DND-41 (cell line): ENCODE measurements at regions not wholly inside any gene's neighbourhood (a gene's known extent, or its start where the extent isn't known, plus 50 kb on each side); places are given as distances from the start of the nearest gene placed in this dataset.

ENCODE experiments used
- ATAC-seq: fragments of 200-7000 bp; cut with Tn5 transposase; 3 replicates; pipeline ENCODE4 v1.9.1; 2021; ENCODE audit warnings: low read depth; ENCODE audit not compliant: insufficient read depth
- DNase-seq: peaks from one replicate; pipeline ENCODE4 v3.0.0-alpha.2; 2020
- H2AFZ ChIP-seq: 2 replicates; pipeline ENCODE4 v1.6.0; 2012; ENCODE audit warnings: low read depth, low read length
- H3K27ac ChIP-seq: 2 replicates; pipeline ENCODE4 v1.5.1; 2012; ENCODE audit warnings: low read length, inconsistent platforms
- H3K27me3 ChIP-seq: fragments of 200-600 bp; sonication (generic); 2 replicates; pipeline ENCODE4 v1.6.0; 2012; ENCODE audit warnings: low read length, mild to moderate bottlenecking, inconsistent platforms; ENCODE audit not compliant: insufficient read depth, poor library complexity
- H3K36me3 ChIP-seq: 2 replicates; pipeline ENCODE4 v1.5.1; 2012; ENCODE audit warnings: low read length, inconsistent platforms; ENCODE audit not compliant: insufficient read depth
- H3K4me1 ChIP-seq: 2 replicates; pipeline ENCODE4 v1.5.1; 2012; ENCODE audit warnings: mild to moderate bottlenecking, low read length; ENCODE audit not compliant: insufficient read depth
- H3K4me2 ChIP-seq: 2 replicates; pipeline ENCODE4 v1.6.0; 2012; ENCODE audit warnings: mild to moderate bottlenecking, moderate library complexity, low read length, inconsistent platforms; ENCODE audit not compliant: insufficient read depth
- H3K4me3 ChIP-seq, 2 experiments: fragments of 200-600 bp in 1 of 2; shearing (Covaris generic) in 1 of 2; 2 replicates each; pipeline ENCODE4 v1.5.1; 2012 to 2016; ENCODE audit warnings: inconsistent platforms in 2 of 2, low read length in 2 of 2, mild to moderate bottlenecking in 2 of 2, low read depth in 1 of 2, moderate library complexity in 1 of 2
- H3K79me2 ChIP-seq: 2 replicates; pipeline ENCODE4 v1.6.0; 2012; ENCODE audit warnings: low read length, inconsistent platforms; ENCODE audit not compliant: insufficient read depth
- H3K9ac ChIP-seq: 2 replicates; pipeline ENCODE4 v1.6.0; 2012; ENCODE audit warnings: low read depth, mild to moderate bottlenecking, inconsistent platforms, low read length, moderate library complexity
- H3K9me3 ChIP-seq: 2 replicates; pipeline ENCODE4 v1.5.1; 2012; ENCODE audit warnings: low read length, moderate library complexity, mild to moderate bottlenecking, inconsistent platforms; ENCODE audit not compliant: insufficient read depth, severe bottlenecking
- H4K20me1 ChIP-seq: 2 replicates; pipeline ENCODE4 v1.6.0; 2012; ENCODE audit warnings: low read length; ENCODE audit not compliant: insufficient read depth
- EZH2 ChIP-seq: IDR thresholded peaks from 3 replicates; pipeline ENCODE4 v1.6.1; 2012; ENCODE audit warnings: borderline replicate concordance, low read depth, mild to moderate bottlenecking, moderate library complexity, low read length, inconsistent platforms; ENCODE audit not compliant: severe bottlenecking
- TF ChIP-seq, protein P1 (sequence below): IDR thresholded peaks from 2 replicates; pipeline ENCODE4 v1.5.1; 2012; ENCODE audit warnings: borderline replicate concordance, low read length, moderate library complexity, mild to moderate bottlenecking; ENCODE audit not compliant: poor library complexity, severe bottlenecking; ENCODE audit errors: extremely low read depth

DNA sequence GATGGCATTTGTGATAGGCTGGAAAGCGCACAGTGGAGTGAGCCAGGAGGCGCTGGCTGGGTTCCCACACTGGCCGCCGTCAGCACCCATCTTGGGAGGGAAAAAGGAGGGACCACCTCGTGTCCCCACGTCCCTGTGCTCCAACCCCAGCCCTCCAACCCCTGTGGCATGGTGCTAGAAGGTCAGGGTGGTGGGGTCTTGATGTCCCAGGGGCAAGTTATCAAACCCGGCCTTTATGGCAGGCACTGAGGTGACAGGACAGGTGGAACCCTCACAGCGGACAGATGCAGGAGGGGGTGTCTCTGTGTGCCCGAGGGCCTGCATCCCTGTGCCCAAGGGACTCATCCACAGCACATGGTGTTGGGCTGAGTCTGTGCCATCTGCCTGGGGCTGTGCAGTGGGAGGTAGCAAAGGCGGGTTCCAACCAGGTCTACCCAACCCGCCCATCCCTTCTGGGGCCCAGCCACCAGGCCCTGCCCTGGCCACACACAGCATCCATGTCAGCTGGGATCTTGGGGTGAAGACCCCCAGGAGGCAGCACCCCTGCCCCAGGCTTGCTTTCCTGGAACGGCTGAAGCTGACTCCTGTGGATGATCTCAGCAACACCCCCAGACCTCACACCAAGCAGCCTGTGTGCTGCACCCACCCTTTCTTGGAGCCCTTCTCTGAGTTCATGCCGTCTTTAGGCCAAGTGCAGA lies 246.1 kb downstream of the NDUFA10 start:
- H3K4me2 ChIP-seq, result no peak overlapping the region
- H3K36me3 ChIP-seq, result no peaks in the 10 kb centered on the region
- H3K27ac ChIP-seq, result no peak overlapping the region
- DNase-seq (no peak), ATAC-seq (no peak)
- H3K79me2 ChIP-seq, result no peaks in the 10 kb centered on the region
- H3K27me3 ChIP-seq, result no peaks in the 10 kb centered on the region
- no peaks in the 10 kb centered on the region for H4K20me1 ChIP-seq
- H3K4me3 ChIP-seq, result no peak overlapping the region
- no peaks in the 10 kb centered on the region for H3K9me3 ChIP-seq
- no peak for TF ChIP-seq EZH2
- TF ChIP-seq, protein P1, sequence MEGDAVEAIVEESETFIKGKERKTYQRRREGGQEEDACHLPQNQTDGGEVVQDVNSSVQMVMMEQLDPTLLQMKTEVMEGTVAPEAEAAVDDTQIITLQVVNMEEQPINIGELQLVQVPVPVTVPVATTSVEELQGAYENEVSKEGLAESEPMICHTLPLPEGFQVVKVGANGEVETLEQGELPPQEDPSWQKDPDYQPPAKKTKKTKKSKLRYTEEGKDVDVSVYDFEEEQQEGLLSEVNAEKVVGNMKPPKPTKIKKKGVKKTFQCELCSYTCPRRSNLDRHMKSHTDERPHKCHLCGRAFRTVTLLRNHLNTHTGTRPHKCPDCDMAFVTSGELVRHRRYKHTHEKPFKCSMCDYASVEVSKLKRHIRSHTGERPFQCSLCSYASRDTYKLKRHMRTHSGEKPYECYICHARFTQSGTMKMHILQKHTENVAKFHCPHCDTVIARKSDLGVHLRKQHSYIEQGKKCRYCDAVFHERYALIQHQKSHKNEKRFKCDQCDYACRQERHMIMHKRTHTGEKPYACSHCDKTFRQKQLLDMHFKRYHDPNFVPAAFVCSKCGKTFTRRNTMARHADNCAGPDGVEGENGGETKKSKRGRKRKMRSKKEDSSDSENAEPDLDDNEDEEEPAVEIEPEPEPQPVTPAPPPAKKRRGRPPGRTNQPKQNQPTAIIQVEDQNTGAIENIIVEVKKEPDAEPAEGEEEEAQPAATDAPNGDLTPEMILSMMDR, result no peak
- no peak overlapping the region for H3K9ac ChIP-seq
- no peaks in the 10 kb centered on the region for H3K4me1 ChIP-seq
- no peak overlapping the region for H2AFZ ChIP-seq

DNA sequence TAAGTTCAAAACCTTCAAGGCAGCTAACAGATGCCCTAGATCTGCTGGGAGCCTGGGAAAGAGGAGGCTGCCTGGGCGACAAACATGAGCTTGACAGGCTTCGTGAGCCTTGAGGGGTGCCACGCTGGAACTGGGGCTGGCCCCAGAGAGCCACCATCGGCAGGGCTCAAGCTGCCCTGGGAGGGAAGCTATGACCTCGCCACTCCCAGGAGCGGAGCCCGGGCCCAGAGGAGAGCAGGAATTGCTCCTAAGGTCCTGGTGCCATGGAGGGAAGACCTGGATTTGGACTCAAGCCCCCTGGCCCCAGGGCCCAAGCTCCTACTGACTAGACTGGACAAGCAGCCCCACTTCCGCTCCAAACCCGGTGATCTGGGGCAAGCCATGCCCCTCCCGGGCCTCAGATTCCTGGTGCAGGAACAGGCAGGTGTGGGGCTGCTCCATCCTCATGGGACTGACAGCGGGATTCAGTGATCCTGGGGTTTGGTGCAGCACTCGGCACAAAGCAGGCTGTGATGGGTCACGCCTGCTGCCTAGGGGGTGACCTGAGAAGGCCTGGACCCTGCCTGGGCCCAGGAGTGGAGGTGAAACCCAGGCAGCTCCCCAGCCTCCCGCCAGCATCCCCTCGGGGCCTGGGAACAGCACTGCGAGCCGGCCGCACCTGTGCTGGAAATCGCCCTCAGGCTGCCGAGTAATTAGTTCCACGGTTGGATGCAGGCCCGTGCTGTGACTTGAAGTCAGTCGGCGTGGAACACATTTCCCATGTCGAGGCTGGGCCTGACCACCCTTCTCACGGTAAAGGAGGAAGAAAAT lies 246.9 kb downstream of the NDUFA10 start:
- no peaks in the 10 kb centered on the region for H3K79me2 ChIP-seq
- H3K36me3 ChIP-seq, result no peaks in the 10 kb centered on the region
- no peaks in the 10 kb centered on the region for H3K9me3 ChIP-seq
- no peak overlapping the region for H3K9ac ChIP-seq
- no peaks in the 10 kb centered on the region for H4K20me1 ChIP-seq
- H3K27ac ChIP-seq, result no peak overlapping the region
- no peak overlapping the region for H3K4me2 ChIP-seq
- H3K4me1 ChIP-seq, result no peaks in the 10 kb centered on the region
- no peak for ATAC-seq
- no peak overlapping the region for H2AFZ ChIP-seq
- TF ChIP-seq, protein P1, result no peak
- TF ChIP-seq EZH2, result no peak
- H3K4me3 ChIP-seq, result no peak overlapping the region
- DNase-seq, result no peak
- no peaks in the 10 kb centered on the region for H3K27me3 ChIP-seq

DNA sequence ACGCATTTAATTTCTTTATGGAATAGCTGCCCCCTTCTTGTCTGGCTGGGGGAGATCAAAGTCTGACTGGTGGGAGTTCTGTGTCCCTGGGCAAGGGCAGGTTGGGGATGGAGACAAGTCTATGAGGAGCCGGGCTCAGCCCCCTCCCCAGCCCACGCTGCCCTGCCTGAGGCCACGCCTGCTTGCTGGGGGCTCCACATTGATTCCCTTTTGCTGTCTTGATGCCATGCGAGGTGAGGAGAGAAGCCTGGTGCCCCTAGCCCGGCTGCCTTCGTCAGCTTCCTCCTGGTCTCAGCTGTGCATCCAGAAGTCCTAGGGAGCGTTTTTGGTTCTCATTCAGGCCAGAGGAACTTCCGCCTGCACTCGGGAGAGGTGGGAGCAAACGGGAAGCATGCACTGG lies 247.9 kb downstream of the NDUFA10 start:
- TF ChIP-seq, protein P1, result no peak
- TF ChIP-seq EZH2, result no peak
- H3K9me3 ChIP-seq, result peaks cover under 1% of the 10 kb centered on the region
- H3K4me3 ChIP-seq, result no peak overlapping the region
- H3K27ac ChIP-seq, result no peak overlapping the region
- H2AFZ ChIP-seq, result no peak overlapping the region
- no peaks in the 10 kb centered on the region for H3K36me3 ChIP-seq
- DNase-seq (no peak), ATAC-seq (no peak)
- H3K4me2 ChIP-seq, result no peak overlapping the region
- no peaks in the 10 kb centered on the region for H3K79me2 ChIP-seq
- H3K9ac ChIP-seq, result no peak overlapping the region
- no peaks in the 10 kb centered on the region for H3K4me1 ChIP-seq
- H3K27me3 ChIP-seq, result no peaks in the 10 kb centered on the region
- H4K20me1 ChIP-seq, result no peaks in the 10 kb centered on the region
